ENCODE measurements at regions not wholly inside any gene's neighbourhood (a gene's known extent, or its start where the extent isn't known, plus 50 kb on each side); places are given as distances from the start of the nearest gene placed in this dataset.

DNA sequence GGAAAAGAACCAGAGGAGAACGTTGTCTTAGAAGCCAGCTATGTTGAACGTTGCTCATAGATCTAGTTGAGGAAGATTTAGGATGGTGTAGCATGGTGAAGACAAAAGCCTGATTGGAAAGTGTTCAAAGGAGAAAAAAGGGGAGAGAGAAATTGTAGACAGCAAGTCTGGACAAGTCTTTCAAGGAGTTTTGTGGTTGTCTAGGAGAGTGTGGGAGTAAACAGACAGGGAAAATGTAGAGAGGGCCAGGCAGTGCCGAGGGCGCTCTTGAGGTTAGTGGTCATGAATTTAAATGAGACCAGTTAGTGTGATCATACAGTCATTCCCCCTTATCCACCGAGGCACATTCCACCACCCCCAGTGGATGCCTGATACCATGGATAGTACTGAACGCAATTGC lies 167.5 kb upstream of the IL12A start:
- TF ChIP-seq, protein P1, sequence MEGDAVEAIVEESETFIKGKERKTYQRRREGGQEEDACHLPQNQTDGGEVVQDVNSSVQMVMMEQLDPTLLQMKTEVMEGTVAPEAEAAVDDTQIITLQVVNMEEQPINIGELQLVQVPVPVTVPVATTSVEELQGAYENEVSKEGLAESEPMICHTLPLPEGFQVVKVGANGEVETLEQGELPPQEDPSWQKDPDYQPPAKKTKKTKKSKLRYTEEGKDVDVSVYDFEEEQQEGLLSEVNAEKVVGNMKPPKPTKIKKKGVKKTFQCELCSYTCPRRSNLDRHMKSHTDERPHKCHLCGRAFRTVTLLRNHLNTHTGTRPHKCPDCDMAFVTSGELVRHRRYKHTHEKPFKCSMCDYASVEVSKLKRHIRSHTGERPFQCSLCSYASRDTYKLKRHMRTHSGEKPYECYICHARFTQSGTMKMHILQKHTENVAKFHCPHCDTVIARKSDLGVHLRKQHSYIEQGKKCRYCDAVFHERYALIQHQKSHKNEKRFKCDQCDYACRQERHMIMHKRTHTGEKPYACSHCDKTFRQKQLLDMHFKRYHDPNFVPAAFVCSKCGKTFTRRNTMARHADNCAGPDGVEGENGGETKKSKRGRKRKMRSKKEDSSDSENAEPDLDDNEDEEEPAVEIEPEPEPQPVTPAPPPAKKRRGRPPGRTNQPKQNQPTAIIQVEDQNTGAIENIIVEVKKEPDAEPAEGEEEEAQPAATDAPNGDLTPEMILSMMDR (IDR thresholded peaks at IDR 0.05 in 2 of 3, conservative IDR thresholded peaks at IDR 0.05 in 1 of 3; ENCODE audit: borderline replicate concordance in 1 of 3, insufficient read depth in 1 of 3, low read depth in 2 of 3, low read length in 2 of 3) = no peak
- no peak for TF ChIP-seq SP1 (IDR thresholded peaks at IDR 0.05; ENCODE audit: low read depth)
- TF ChIP-seq POLR2AphosphoS5 (IDR thresholded peaks at IDR 0.05; ENCODE audit: low read depth, low read length) = no peak
- TF ChIP-seq ELF1 (IDR thresholded peaks at IDR 0.05; ENCODE audit: borderline replicate concordance, low read depth) = no peak
- TF ChIP-seq, protein P2, sequence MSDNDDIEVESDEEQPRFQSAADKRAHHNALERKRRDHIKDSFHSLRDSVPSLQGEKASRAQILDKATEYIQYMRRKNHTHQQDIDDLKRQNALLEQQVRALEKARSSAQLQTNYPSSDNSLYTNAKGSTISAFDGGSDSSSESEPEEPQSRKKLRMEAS (IDR thresholded peaks at IDR 0.05) = no peak
- no peak for TF ChIP-seq POLR2A (IDR thresholded peaks at IDR 0.05; ENCODE audit: borderline replicate concordance, extremely low read depth, insufficient read depth, insufficient read length)
- TF ChIP-seq TCF7L2 (IDR thresholded peaks at IDR 0.05; ENCODE audit: borderline replicate concordance, extremely low read depth, insufficient read depth, insufficient read length) = no peak
- TF ChIP-seq, protein P3, sequence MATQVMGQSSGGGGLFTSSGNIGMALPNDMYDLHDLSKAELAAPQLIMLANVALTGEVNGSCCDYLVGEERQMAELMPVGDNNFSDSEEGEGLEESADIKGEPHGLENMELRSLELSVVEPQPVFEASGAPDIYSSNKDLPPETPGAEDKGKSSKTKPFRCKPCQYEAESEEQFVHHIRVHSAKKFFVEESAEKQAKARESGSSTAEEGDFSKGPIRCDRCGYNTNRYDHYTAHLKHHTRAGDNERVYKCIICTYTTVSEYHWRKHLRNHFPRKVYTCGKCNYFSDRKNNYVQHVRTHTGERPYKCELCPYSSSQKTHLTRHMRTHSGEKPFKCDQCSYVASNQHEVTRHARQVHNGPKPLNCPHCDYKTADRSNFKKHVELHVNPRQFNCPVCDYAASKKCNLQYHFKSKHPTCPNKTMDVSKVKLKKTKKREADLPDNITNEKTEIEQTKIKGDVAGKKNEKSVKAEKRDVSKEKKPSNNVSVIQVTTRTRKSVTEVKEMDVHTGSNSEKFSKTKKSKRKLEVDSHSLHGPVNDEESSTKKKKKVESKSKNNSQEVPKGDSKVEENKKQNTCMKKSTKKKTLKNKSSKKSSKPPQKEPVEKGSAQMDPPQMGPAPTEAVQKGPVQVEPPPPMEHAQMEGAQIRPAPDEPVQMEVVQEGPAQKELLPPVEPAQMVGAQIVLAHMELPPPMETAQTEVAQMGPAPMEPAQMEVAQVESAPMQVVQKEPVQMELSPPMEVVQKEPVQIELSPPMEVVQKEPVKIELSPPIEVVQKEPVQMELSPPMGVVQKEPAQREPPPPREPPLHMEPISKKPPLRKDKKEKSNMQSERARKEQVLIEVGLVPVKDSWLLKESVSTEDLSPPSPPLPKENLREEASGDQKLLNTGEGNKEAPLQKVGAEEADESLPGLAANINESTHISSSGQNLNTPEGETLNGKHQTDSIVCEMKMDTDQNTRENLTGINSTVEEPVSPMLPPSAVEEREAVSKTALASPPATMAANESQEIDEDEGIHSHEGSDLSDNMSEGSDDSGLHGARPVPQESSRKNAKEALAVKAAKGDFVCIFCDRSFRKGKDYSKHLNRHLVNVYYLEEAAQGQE (IDR thresholded peaks at IDR 0.05; ENCODE audit: low read depth) = no peak
- no peak for TF ChIP-seq EZH2 (IDR thresholded peaks at IDR 0.05)
- no peak for TF ChIP-seq EZH2phosphoT487 (IDR thresholded peaks at IDR 0.05; ENCODE audit: borderline replicate concordance)
- no peak for TF ChIP-seq JUND (IDR thresholded peaks at IDR 0.05)

Data from HCT116 (cell line).